ENCODE measurements at regions not wholly inside any gene's neighbourhood (a gene's known extent, or its start where the extent isn't known, plus 50 kb on each side); places are given as distances from the start of the nearest gene placed in this dataset.

DNA sequence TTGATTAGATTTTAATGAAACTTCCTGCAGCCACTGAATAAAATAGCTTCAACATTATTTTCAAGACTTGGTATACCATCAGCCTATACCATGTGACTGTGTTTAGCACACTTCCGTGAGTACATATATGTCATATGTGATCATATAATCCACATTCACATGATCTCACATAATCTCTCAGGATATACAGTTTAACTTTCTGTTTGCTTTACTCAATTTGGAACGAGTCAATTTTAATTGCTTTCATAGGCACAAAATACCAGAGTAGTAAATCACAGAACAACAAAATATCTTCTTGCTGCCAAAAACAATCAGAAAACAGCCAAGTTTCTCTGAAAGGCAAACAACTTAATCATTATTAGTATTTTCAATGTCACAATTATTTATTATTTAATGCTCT is 731.1 kb upstream of the DIAPH2 start:
- TF ChIP-seq, protein P1, sequence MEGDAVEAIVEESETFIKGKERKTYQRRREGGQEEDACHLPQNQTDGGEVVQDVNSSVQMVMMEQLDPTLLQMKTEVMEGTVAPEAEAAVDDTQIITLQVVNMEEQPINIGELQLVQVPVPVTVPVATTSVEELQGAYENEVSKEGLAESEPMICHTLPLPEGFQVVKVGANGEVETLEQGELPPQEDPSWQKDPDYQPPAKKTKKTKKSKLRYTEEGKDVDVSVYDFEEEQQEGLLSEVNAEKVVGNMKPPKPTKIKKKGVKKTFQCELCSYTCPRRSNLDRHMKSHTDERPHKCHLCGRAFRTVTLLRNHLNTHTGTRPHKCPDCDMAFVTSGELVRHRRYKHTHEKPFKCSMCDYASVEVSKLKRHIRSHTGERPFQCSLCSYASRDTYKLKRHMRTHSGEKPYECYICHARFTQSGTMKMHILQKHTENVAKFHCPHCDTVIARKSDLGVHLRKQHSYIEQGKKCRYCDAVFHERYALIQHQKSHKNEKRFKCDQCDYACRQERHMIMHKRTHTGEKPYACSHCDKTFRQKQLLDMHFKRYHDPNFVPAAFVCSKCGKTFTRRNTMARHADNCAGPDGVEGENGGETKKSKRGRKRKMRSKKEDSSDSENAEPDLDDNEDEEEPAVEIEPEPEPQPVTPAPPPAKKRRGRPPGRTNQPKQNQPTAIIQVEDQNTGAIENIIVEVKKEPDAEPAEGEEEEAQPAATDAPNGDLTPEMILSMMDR (IDR thresholded peaks at IDR 0.05 in 4 of 5, conservative IDR thresholded peaks at IDR 0.05 in 1 of 5): no peak
- TF ChIP-seq POLR2A (IDR thresholded peaks at IDR 0.05): no peak
